ENCODE measurements at regions not wholly inside any gene's neighbourhood (a gene's known extent, or its start where the extent isn't known, plus 50 kb on each side); places are given as distances from the start of the nearest gene placed in this dataset.

DNA sequence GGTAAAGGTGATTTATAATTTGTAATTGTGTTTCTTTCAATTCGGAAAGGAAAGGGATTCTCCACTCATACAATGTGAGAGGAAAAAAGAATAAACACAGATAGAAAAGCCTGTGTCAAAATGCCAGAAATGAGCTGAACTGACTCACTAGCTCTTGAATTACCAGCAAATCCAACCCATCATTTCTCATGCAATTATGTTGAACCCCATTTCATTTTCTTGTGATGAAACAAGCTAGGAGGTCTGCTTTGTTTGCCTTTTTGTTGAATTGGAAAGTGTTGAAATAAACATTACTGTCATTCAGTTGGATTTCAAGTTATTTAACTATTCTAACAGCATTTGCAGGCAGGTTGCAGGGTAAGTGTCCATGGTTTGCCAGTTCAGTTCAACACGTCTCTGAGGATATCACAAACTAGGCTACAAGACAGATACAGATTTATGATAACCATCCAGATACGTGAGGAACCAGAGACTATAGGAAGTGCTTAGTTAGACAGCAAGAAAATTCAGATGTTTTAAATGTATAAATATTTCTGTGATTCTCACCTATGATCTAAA, 547.2 kb downstream of the MAT2B start:
- Histone ChIP-seq H3K9me3 (ENCODE audit: severe bottlenecking) (no peaks in the 10 kb centered on the region), H3K27me3 (ENCODE audit: insufficient read depth, poor library complexity, severe bottlenecking) (no peaks in the 10 kb centered on the region), H3K36me3 (ENCODE audit: low read depth) (no peaks in the 10 kb centered on the region), H3K27ac (ENCODE audit: poor library complexity, severe bottlenecking) (no peak overlapping the region), H3K4me3 (ENCODE audit: severe bottlenecking) (no peak overlapping the region), H3K4me1 (ENCODE audit: insufficient read depth, poor library complexity, severe bottlenecking) (no peaks in the 10 kb centered on the region)
- no peak for ATAC-seq (ENCODE audit: low read depth)
- TF ChIP-seq, protein P1, sequence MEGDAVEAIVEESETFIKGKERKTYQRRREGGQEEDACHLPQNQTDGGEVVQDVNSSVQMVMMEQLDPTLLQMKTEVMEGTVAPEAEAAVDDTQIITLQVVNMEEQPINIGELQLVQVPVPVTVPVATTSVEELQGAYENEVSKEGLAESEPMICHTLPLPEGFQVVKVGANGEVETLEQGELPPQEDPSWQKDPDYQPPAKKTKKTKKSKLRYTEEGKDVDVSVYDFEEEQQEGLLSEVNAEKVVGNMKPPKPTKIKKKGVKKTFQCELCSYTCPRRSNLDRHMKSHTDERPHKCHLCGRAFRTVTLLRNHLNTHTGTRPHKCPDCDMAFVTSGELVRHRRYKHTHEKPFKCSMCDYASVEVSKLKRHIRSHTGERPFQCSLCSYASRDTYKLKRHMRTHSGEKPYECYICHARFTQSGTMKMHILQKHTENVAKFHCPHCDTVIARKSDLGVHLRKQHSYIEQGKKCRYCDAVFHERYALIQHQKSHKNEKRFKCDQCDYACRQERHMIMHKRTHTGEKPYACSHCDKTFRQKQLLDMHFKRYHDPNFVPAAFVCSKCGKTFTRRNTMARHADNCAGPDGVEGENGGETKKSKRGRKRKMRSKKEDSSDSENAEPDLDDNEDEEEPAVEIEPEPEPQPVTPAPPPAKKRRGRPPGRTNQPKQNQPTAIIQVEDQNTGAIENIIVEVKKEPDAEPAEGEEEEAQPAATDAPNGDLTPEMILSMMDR (IDR thresholded peaks at IDR 0.05; ENCODE audit: poor library complexity, severe bottlenecking): no peak
- DNase-seq (ENCODE audit: low spot score): no peak

DNA sequence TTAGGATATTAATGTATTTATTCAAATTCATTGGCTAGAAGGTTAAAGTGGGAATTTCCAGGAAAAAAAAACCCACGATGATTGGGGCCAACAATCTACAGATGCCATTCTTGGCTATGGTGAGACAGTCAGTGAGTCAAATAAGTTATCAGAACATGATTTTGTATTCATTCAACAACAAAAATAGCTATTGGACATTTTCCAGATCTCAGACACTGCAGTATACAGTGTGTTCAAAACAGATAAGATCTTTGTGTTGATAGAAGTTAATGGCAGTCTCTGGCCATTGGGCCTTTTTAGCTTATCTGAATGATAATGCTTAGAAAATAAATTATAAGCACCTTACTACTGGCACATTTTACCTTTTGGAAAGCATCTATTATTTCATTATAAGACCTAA, 547.7 kb downstream of the MAT2B start:
- Histone ChIP-seq H3K27me3 (ENCODE audit: insufficient read depth, poor library complexity, severe bottlenecking) (peaks cover 1% of the 10 kb centered on the region), H3K27ac (ENCODE audit: poor library complexity, severe bottlenecking) (no peak overlapping the region), H3K4me1 (ENCODE audit: insufficient read depth, poor library complexity, severe bottlenecking) (no peaks in the 10 kb centered on the region), H3K4me3 (ENCODE audit: severe bottlenecking) (no peak overlapping the region), H3K36me3 (ENCODE audit: low read depth) (no peaks in the 10 kb centered on the region), H3K9me3 (ENCODE audit: severe bottlenecking) (no peaks in the 10 kb centered on the region)
- no peak for DNase-seq (ENCODE audit: low spot score)
- TF ChIP-seq, protein P1 (IDR thresholded peaks at IDR 0.05; ENCODE audit: poor library complexity, severe bottlenecking): no peak
- no peak for ATAC-seq (ENCODE audit: low read depth)

DNA sequence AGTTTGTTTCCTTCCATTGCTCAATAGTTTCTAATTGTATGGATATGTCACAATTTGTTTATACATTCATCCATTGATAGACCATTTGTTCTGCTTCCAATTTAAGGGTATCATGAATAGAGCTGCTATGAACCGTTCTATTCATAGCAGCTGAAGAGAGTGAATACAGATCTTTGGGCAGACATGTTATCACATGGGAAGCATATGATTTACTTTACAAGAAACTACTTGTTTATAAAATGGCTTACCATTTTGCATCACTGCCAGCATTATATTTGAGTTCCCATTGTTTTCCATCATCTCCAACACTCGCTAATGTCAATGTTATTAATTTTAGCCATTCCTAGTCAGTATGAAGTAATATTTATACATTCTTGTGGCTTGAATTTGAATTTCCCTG, 549.0 kb downstream of the MAT2B start:
- H3K9me3 ChIP-seq (ENCODE audit: severe bottlenecking): no peaks in the 10 kb centered on the region
- no peak overlapping the region for H3K4me3 ChIP-seq (ENCODE audit: severe bottlenecking)
- H3K4me1 ChIP-seq (ENCODE audit: insufficient read depth, poor library complexity, severe bottlenecking): no peaks in the 10 kb centered on the region
- no peak for DNase-seq (ENCODE audit: low spot score)
- H3K36me3 ChIP-seq (ENCODE audit: low read depth): no peaks in the 10 kb centered on the region
- peaks cover 5% of the 10 kb centered on the region for H3K27me3 ChIP-seq (ENCODE audit: insufficient read depth, poor library complexity, severe bottlenecking)
- no peak overlapping the region for H3K27ac ChIP-seq (ENCODE audit: poor library complexity, severe bottlenecking)
- TF ChIP-seq, protein P1 (IDR thresholded peaks at IDR 0.05; ENCODE audit: poor library complexity, severe bottlenecking): no peak
- ATAC-seq (ENCODE audit: low read depth): no peak

DNA sequence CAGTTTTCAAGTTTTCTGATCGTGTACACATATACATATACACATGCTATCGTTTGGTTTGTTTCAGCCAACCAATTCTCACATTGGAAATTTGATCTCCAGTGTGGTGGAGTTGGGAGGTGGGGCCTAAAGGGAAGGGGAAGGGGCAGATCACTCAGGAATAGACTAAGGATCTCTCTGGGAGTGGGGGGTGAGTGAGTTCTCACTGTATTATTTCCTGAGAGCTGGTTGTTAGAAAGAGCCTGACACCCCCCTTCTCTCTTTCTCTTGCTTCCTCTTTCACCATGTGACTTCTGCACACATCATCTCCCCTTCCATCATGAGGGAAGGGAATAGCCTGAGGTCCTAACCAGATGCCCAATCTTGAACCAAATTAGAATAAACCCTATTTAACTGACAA, 551.7 kb downstream of the MAT2B start:
- H3K9me3 ChIP-seq (ENCODE audit: severe bottlenecking): no peaks in the 10 kb centered on the region
- no peak overlapping the region for H3K4me3 ChIP-seq (ENCODE audit: severe bottlenecking)
- TF ChIP-seq, protein P1 (IDR thresholded peaks at IDR 0.05; ENCODE audit: poor library complexity, severe bottlenecking): no peak
- peaks cover 5% of the 10 kb centered on the region for H3K27me3 ChIP-seq (ENCODE audit: insufficient read depth, poor library complexity, severe bottlenecking)
- H3K27ac ChIP-seq (ENCODE audit: poor library complexity, severe bottlenecking): no peak overlapping the region
- DNase-seq (ENCODE audit: low spot score): no peak
- no peak for ATAC-seq (ENCODE audit: low read depth)
- no peaks in the 10 kb centered on the region for H3K4me1 ChIP-seq (ENCODE audit: insufficient read depth, poor library complexity, severe bottlenecking)
- no peaks in the 10 kb centered on the region for H3K36me3 ChIP-seq (ENCODE audit: low read depth)

DNA sequence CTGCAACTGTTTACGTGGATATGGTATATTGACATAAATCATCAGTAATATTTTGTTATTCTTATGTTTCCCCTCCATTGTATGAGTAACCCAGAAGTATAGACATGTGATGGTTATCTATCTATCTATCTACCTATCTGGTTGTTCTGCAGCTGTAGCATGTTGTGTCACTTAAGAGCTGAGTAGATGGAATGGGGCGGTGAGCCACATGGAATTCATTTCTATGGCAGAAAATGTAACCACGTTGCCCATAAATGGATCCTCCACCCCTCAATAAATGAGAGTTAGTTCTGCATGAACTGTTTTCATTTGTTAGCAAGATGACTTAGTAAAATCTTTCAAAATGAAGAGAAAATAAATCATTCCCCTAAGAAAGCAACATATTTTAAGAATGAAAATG, 553.2 kb downstream of the MAT2B start:
- H3K4me3 ChIP-seq (ENCODE audit: severe bottlenecking): no peak overlapping the region
- no peaks in the 10 kb centered on the region for H3K4me1 ChIP-seq (ENCODE audit: insufficient read depth, poor library complexity, severe bottlenecking)
- DNase-seq (ENCODE audit: low spot score) (no peak), ATAC-seq (ENCODE audit: low read depth) (no peak)
- no peaks in the 10 kb centered on the region for H3K36me3 ChIP-seq (ENCODE audit: low read depth)
- H3K27ac ChIP-seq (ENCODE audit: poor library complexity, severe bottlenecking): no peak overlapping the region
- TF ChIP-seq, protein P1 (IDR thresholded peaks at IDR 0.05; ENCODE audit: poor library complexity, severe bottlenecking): no peak
- H3K27me3 ChIP-seq (ENCODE audit: insufficient read depth, poor library complexity, severe bottlenecking): peaks cover 5% of the 10 kb centered on the region
- no peaks in the 10 kb centered on the region for H3K9me3 ChIP-seq (ENCODE audit: severe bottlenecking)
